Heart right ventricle (tissue), 16 donors: ENCODE measurements at regions not wholly inside any gene's neighbourhood (a gene's known extent, or its start where the extent isn't known, plus 50 kb on each side); places are given as distances from the start of the nearest gene placed in this dataset.

Experiments used
- ATAC-seq, 8 donors: fragments of 200-7000 bp; cut with Tn5 transposase; one replicate each; pipeline ENCODE4 v1.9.1; 2020; ENCODE audit warnings: mild to moderate bottlenecking in 8 of 8, moderate library complexity in 8 of 8, moderate number of reproducible peaks in 1 of 8
- DNase-seq, 2 donors: peaks; one replicate each; pipeline ENCODE4 v3.0.0-alpha.2; 2020
- H3K27ac ChIP-seq, 10 donors: fragments of 200-600 bp; sonication (generic) in 2 of 10; one replicate each; pipeline versions ENCODE4 v1.5.0 to v1.8.0; 2020 to 2022; ENCODE audit warnings: mild to moderate bottlenecking in 3 of 10
- H3K27me3 ChIP-seq, 7 donors: fragments of 200-600 bp; one replicate each; pipeline ENCODE4 v1.8.0; 2021 to 2022; ENCODE audit warnings: mild to moderate bottlenecking in 2 of 7
- H3K36me3 ChIP-seq, 9 donors: fragments of 200-600 bp; sonication (generic) in 1 of 9; one replicate each; pipeline versions ENCODE4 v1.5.0 to v1.8.0; 2020 to 2022; ENCODE audit warnings: mild to moderate bottlenecking in 2 of 9
- H3K4me1 ChIP-seq, 9 donors: fragments of 200-600 bp; sonication (generic) in 1 of 9; one replicate each; pipeline versions ENCODE4 v1.5.0 to v1.8.0; 2020 to 2022; ENCODE audit warnings: mild to moderate bottlenecking in 4 of 9
- H3K4me3 ChIP-seq, 10 donors: fragments of 200-600 bp; sonication (generic) in 2 of 10; one replicate each; pipeline versions ENCODE4 v1.5.0 to v1.8.0; 2020 to 2022; ENCODE audit warnings: mild to moderate bottlenecking in 7 of 10, moderate library complexity in 2 of 10
- H3K9me3 ChIP-seq, 11 donors: fragments of 200-600 bp in 10 of 11; sonication (generic) in 2 of 11; one replicate each; pipeline versions ENCODE4 v1.5.0 to v1.8.0; 2013 to 2022; ENCODE audit warnings: mild to moderate bottlenecking in 2 of 11, control low read depth in 1 of 11, moderate library complexity in 1 of 11
- CTCF ChIP-seq, 9 donors: fragments of 200-600 bp; sonication (generic) in 2 of 9; IDR thresholded peaks; one replicate each; pipeline versions ENCODE4 v1.5.0 to v1.8.0; 2021 to 2022; ENCODE audit warnings: antibody characterized with exemption in 9 of 9, mild to moderate bottlenecking in 5 of 9, moderate library complexity in 1 of 9
- WGBS, 2 donors: extraction: QIAGEN DNeasy Blood & Tissue Kit; methylation state at CpG; one replicate each; pipeline ENCODE4 v1.1.7; 2013; ENCODE audit warnings: inconsistent platforms in 1 of 2; 5-methylcytosine and 5-hydroxymethylcytosine counted together
- intact Hi-C, 10 donors: fragments of 100-400 bp; cut with DNase I; formaldehyde crosslinking; loops; one replicate each; pipeline versions ENCODE4 v1.11.1 to v1.14.2; 2022
- donor health status: Arrhythmogenic right ventricular cardiomyopathy.
- donor health status: ischemic (EF 13 %, LVEDD 7.1; RV severe dilation, severe dysfunction).
- donor health status: healthy with polysubstance abuse.
- donor health status: DM: no; HTN: yes; CAD: no.
- donor health status: DM: no; HTN: no; CAD: no.
- donor health status: ischemic (EF 25% LVEDD 6.9; RV normal size, moderate dysfunction).
- donor health status: ischemic (EF 25% LVEDD 5.7; RV mildly dilated, moderate dysfunction).
- donor health status: healthy.
- donor health status: DM: yes; HTN: yes; CAD: no.
- donor health status: Ischemic cardiomyopathy.
- donor health status: ischemic (EF 35%, LVEDD 5.7; RV mildly dilated, moderate dysfunction).
- donor health status: nonischemic (EF 11% LVEDD 7.7; RV severe dilation, severe dysfunction).
- donor health status: DM: yes; HTN: yes; CAD: no.
- donor health status: PGD.
- donor health status: ischemic (EF 29% LVEDD 5.4; RV normal size, mild dysfunction).
- donor health status: nonischemic (EF 23%, LVEDD 6.1; RV moderate dilation, normal function).

GRCh38 chr6:116982401-116982800 is 105.4 kb downstream of the RFX6 start:
- Histone ChIP-seq H3K4me3 (no peak overlapping the region), H3K4me1 (no peaks in the 10 kb centered on the region), H3K27me3 (no peaks in the 10 kb centered on the region), H3K27ac (no peak overlapping the region), H3K36me3 (no peaks in the 10 kb centered on the region), H3K9me3 (peaks cover 0 to 25% (median 8%) of the 10 kb centered on the region in 11 donors)
- ATAC-seq (no peak), DNase-seq (no peak)
- intact Hi-C loops = no loop called here
- TF ChIP-seq CTCF (IDR thresholded peaks at IDR 0.05) = no peak

- DNase-seq (no peak), ATAC-seq (no peak)
- intact Hi-C loops = no loop called here
- 89 to 90% methylated on average over 3 of the region's 3 CpGs for WGBS, 2 donors
- TF ChIP-seq CTCF (IDR thresholded peaks at IDR 0.05) = no peak
- H3K27me3 ChIP-seq = no peaks in the 10 kb centered on the region
- H3K4me1 ChIP-seq = no peaks in the 10 kb centered on the region
- peaks cover 0 to 25% (median 8%) of the 10 kb centered on the region in 11 donors for H3K9me3 ChIP-seq
- H3K4me3 ChIP-seq = no peak overlapping the region
- H3K36me3 ChIP-seq = no peaks in the 10 kb centered on the region
- no peak overlapping the region for H3K27ac ChIP-seq
Measured at GRCh38 chr6:116983375-116983774, 106.3 kb downstream of the RFX6 start.

- no peaks in the 10 kb centered on the region for H3K36me3 ChIP-seq
- H3K27me3 ChIP-seq = no peaks in the 10 kb centered on the region
- no peak overlapping the region for H3K4me3 ChIP-seq
- no peaks in the 10 kb centered on the region for H3K4me1 ChIP-seq
- peaks cover 0 to 25% (median 8%) of the 10 kb centered on the region in 11 donors for H3K9me3 ChIP-seq
- no peak overlapping the region for H3K27ac ChIP-seq
- no peak for DNase-seq
- 73 to 81% methylated on average over 2 of the region's 2 CpGs for WGBS, 2 donors
- no peak for TF ChIP-seq CTCF (IDR thresholded peaks at IDR 0.05)
- ATAC-seq = no peak
- intact Hi-C loops = no loop called here
Measured at GRCh38 chr6:116986819-116987218, 109.8 kb downstream of the RFX6 start.

- Histone ChIP-seq H3K9me3 (peaks cover 0 to 8% (median 0%) of the 10 kb centered on the region in 11 donors), H3K4me3 (no peak overlapping the region), H3K36me3 (no peaks in the 10 kb centered on the region), H3K27me3 (no peaks in the 10 kb centered on the region), H3K4me1 (no peaks in the 10 kb centered on the region), H3K27ac (no peak overlapping the region)
- DNase-seq (no peak), ATAC-seq (no peak)
- WGBS, 2 donors = 32 to 36% methylated on average over 1 of the region's 1 CpG
- TF ChIP-seq CTCF (IDR thresholded peaks at IDR 0.05) = no peak
- intact Hi-C loops = no loop called here
Measured at GRCh38 chr6:116990679-116991078, 113.6 kb downstream of the RFX6 start.

GRCh38 chr6:116992546-116992945 is 115.5 kb downstream of the RFX6 start:
- Histone ChIP-seq H3K27me3 (no peaks in the 10 kb centered on the region), H3K4me3 (no peak overlapping the region), H3K4me1 (no peaks in the 10 kb centered on the region), H3K36me3 (no peaks in the 10 kb centered on the region), H3K9me3 (peaks cover 0 to 10% (median 0%) of the 10 kb centered on the region in 11 donors), H3K27ac (no peak overlapping the region)
- DNase-seq = no peak
- TF ChIP-seq CTCF (IDR thresholded peaks at IDR 0.05) = no peak
- no peak for ATAC-seq
- intact Hi-C loops = no loop called here
